HL-60 (cell line): ENCODE measurements at regions not wholly inside any gene's neighbourhood (a gene's known extent, or its start where the extent isn't known, plus 50 kb on each side); places are given as distances from the start of the nearest gene placed in this dataset.

Experiments
- CTCF ChIP-seq: IDR thresholded peaks from one replicate; pipeline ENCODE4 v1.5.1; 2011; ENCODE audit warnings: low read length, control low read depth, inconsistent platforms; ENCODE audit not compliant: insufficient read depth
- POLR2AphosphoS5 ChIP-seq: IDR thresholded peaks from 2 replicates; pipeline ENCODE4 v1.6.1; 2012; ENCODE audit warnings: low read depth
- TF ChIP-seq, protein P1 (sequence below): IDR thresholded peaks from 2 replicates; pipeline ENCODE4 v1.6.1; 2012; ENCODE audit warnings: low read depth; ENCODE audit not compliant: insufficient replicate concordance

- TF ChIP-seq POLR2AphosphoS5 = no peak
- no peak for TF ChIP-seq CTCF
- TF ChIP-seq, protein P1, sequence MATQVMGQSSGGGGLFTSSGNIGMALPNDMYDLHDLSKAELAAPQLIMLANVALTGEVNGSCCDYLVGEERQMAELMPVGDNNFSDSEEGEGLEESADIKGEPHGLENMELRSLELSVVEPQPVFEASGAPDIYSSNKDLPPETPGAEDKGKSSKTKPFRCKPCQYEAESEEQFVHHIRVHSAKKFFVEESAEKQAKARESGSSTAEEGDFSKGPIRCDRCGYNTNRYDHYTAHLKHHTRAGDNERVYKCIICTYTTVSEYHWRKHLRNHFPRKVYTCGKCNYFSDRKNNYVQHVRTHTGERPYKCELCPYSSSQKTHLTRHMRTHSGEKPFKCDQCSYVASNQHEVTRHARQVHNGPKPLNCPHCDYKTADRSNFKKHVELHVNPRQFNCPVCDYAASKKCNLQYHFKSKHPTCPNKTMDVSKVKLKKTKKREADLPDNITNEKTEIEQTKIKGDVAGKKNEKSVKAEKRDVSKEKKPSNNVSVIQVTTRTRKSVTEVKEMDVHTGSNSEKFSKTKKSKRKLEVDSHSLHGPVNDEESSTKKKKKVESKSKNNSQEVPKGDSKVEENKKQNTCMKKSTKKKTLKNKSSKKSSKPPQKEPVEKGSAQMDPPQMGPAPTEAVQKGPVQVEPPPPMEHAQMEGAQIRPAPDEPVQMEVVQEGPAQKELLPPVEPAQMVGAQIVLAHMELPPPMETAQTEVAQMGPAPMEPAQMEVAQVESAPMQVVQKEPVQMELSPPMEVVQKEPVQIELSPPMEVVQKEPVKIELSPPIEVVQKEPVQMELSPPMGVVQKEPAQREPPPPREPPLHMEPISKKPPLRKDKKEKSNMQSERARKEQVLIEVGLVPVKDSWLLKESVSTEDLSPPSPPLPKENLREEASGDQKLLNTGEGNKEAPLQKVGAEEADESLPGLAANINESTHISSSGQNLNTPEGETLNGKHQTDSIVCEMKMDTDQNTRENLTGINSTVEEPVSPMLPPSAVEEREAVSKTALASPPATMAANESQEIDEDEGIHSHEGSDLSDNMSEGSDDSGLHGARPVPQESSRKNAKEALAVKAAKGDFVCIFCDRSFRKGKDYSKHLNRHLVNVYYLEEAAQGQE = no peak
These were observed 74.8 kb upstream of the NECTIN1 start for GRCh38 chr11:119803726-119804294.
